ENCODE measurements at regions not wholly inside any gene's neighbourhood (a gene's known extent, or its start where the extent isn't known, plus 50 kb on each side); places are given as distances from the start of the nearest gene placed in this dataset.

- DNase-seq (no peak), ATAC-seq (no peak)
- Mint-ChIP-seq H3K9me3 (peaks cover 14% of the 10 kb centered on the region), H3K4me3 (no peak overlapping the region), H3K4me1 (ENCODE audit: low read depth) (no peaks in the 10 kb centered on the region), H3K27me3 (ENCODE audit: low read depth) (no peaks in the 10 kb centered on the region), H3K36me3 (ENCODE audit: insufficient read depth) (no peaks in the 10 kb centered on the region)
Observed at GRCh38 chr5:30100148-30100713, 1093.3 kb upstream of the CDH6 start.

- ATAC-seq, result no peak
- no peak for DNase-seq
- Mint-ChIP-seq H3K36me3 (ENCODE audit: insufficient read depth) (no peaks in the 10 kb centered on the region), H3K4me1 (ENCODE audit: low read depth) (no peaks in the 10 kb centered on the region), H3K9me3 (peaks cover 14% of the 10 kb centered on the region), H3K4me3 (no peak overlapping the region), H3K27me3 (ENCODE audit: low read depth) (no peaks in the 10 kb centered on the region)
Observed at GRCh38 chr5:30099634-30100033, 1093.9 kb upstream of the CDH6 start.

GRCh38 chr5:30098940-30099339, 1094.5 kb upstream of the CDH6 start:
- Mint-ChIP-seq H3K4me3 (no peak overlapping the region), H3K27me3 (ENCODE audit: low read depth) (no peaks in the 10 kb centered on the region), H3K4me1 (ENCODE audit: low read depth) (no peaks in the 10 kb centered on the region), H3K9me3 (peaks cover 18% of the 10 kb centered on the region), H3K36me3 (ENCODE audit: insufficient read depth) (no peaks in the 10 kb centered on the region)
- DNase-seq (no peak), ATAC-seq (no peak)

DNA sequence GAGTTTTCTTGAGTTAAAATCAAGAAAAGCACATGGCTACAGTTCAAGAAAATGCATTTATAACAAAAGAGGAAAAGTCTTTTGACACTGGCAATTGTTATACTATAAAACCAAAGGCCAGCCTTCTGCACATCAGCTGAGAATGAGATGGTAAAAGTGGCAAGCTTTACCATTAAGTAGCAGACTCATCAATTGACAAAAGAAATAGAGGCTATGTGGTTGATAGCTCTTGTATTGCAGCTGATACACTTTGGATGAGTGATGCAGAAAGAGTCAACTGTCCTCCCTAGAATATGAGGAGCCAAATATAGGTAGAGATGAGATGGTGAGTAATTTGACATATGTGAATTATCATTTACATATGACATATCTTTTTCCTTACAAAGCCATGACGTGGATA, 1100.9 kb upstream of the CDH6 start:
- no peaks in the 10 kb centered on the region for H3K4me1 Mint-ChIP-seq (ENCODE audit: low read depth)
- ATAC-seq, result no peak
- no peak overlapping the region for H3K4me3 Mint-ChIP-seq
- peaks cover 22% of the 10 kb centered on the region for H3K9me3 Mint-ChIP-seq
- no peaks in the 10 kb centered on the region for H3K27me3 Mint-ChIP-seq (ENCODE audit: low read depth)
- no peak for DNase-seq
- H3K36me3 Mint-ChIP-seq (ENCODE audit: insufficient read depth), result no peaks in the 10 kb centered on the region

GRCh38 chr5:30069441-30070263, 1123.8 kb upstream of the CDH6 start:
- no peak for ATAC-seq
- Mint-ChIP-seq H3K9me3 (peaks cover 25% of the 10 kb centered on the region), H3K27me3 (ENCODE audit: low read depth) (no peaks in the 10 kb centered on the region), H3K4me1 (ENCODE audit: low read depth) (no peaks in the 10 kb centered on the region), H3K36me3 (ENCODE audit: insufficient read depth) (no peaks in the 10 kb centered on the region), H3K4me3 (no peak overlapping the region)
- DNase-seq, result no peak

DNA sequence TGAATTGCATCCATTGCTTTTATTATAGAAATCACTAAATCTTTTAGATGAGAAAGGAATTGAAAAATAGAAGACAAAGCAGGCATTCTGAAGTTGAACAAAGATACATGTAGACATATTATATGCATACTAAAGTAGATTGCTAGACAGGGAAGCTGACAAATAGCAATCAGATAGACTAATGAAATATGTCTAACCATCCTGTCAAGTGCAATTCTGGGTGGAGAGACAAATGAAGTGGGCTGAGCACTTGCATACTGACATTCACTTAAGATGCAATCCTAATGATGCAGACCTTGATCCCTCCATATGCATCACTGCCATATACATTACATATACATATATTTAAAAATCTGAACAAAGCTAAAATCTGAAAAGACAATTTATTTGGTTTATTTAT, 1130.0 kb upstream of the CDH6 start:
- no peak for ATAC-seq
- Mint-ChIP-seq H3K4me3 (no peak overlapping the region), H3K9me3 (peaks cover 17% of the 10 kb centered on the region)

DNA sequence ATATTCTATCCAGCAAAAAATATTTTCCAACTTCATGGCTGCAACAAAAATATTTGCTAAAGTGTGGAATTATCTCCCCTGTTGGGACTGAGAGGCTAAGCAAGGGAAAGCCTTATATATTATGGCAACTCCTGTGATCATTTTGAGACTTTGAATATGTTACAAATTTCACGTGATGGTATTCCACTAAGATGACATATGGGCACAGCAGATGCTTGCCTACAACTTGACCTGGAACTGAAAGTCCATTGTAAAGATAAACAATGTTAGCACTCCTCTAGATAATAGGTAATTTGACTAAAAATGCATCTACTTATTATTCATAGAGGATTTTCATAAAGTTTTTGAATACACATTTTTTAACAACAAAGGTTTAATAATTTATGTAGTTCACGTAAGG, 1141.5 kb upstream of the CDH6 start:
- no peaks in the 10 kb centered on the region for H3K36me3 Mint-ChIP-seq (ENCODE audit: insufficient read depth)
- H3K27me3 Mint-ChIP-seq (ENCODE audit: low read depth), result no peaks in the 10 kb centered on the region
- no peak for ATAC-seq
- no peaks in the 10 kb centered on the region for H3K4me1 Mint-ChIP-seq (ENCODE audit: low read depth)
- H3K4me3 Mint-ChIP-seq, result no peak overlapping the region
- peaks cover 10% of the 10 kb centered on the region for H3K9me3 Mint-ChIP-seq
- DNase-seq, result no peak

More for the DNA sequence above, 1130.0 kb upstream of the CDH6 start:
- no peak for DNase-seq
- H3K27me3 Mint-ChIP-seq (ENCODE audit: low read depth), result no peaks in the 10 kb centered on the region
- H3K4me1 Mint-ChIP-seq (ENCODE audit: low read depth), result no peaks in the 10 kb centered on the region
- H3K36me3 Mint-ChIP-seq (ENCODE audit: insufficient read depth), result no peaks in the 10 kb centered on the region

DNA sequence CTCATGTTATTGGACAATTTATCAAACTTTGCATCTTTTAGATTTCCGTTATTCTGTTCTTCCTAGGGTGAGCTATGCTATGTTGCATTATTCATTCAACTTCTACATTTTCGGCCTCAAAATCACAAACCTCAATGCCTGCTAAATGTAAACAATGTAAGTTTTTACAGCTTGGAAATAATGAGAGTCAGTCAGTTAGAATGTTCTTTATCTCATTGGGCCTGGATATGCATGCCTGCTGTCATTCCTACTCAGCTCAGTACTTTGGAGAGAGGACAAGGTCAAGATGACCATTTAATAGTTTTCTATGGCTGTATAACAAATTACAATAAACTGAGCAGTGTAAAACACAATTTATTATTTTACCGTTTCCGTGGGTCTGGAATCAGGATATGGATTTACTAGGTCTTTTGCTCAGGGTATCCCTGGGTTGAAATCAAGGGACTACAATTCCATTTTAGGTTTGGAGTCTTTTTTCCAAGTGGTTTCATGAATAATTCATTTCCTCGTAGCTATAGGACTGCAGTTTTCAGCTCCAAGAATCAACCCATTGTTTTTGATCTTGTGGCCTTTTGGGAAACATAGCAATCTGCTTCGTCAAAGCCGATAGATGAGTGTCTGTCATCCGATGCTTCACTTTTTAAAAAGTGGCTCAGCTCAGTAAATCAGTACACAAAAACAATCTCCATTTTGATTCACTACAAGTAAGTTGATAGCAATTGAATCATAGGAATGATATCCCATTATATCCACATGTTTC, 1143.2 kb upstream of the CDH6 start:
- H3K9me3 Mint-ChIP-seq, result peaks cover 14% of the 10 kb centered on the region
- no peaks in the 10 kb centered on the region for H3K4me1 Mint-ChIP-seq (ENCODE audit: low read depth)
- H3K27me3 Mint-ChIP-seq (ENCODE audit: low read depth), result no peaks in the 10 kb centered on the region
- no peak overlapping the region for H3K4me3 Mint-ChIP-seq
- DNase-seq (no peak), ATAC-seq (no peak)
- no peaks in the 10 kb centered on the region for H3K36me3 Mint-ChIP-seq (ENCODE audit: insufficient read depth)

GRCh38 chr5:30042677-30043076, 1150.8 kb upstream of the CDH6 start:
- H3K4me3 Mint-ChIP-seq, result no peak overlapping the region
- peaks cover 14% of the 10 kb centered on the region for H3K9me3 Mint-ChIP-seq
- no peaks in the 10 kb centered on the region for H3K4me1 Mint-ChIP-seq (ENCODE audit: low read depth)
- no peaks in the 10 kb centered on the region for H3K36me3 Mint-ChIP-seq (ENCODE audit: insufficient read depth)
- ATAC-seq (no peak), DNase-seq (no peak)
- H3K27me3 Mint-ChIP-seq (ENCODE audit: low read depth), result no peaks in the 10 kb centered on the region

- Mint-ChIP-seq H3K9me3 (peaks cover 15% of the 10 kb centered on the region), H3K36me3 (ENCODE audit: insufficient read depth) (no peaks in the 10 kb centered on the region), H3K4me3 (no peak overlapping the region), H3K27me3 (ENCODE audit: low read depth) (no peaks in the 10 kb centered on the region), H3K4me1 (ENCODE audit: low read depth) (no peaks in the 10 kb centered on the region)
- ATAC-seq (no peak), DNase-seq (no peak)
Observed at GRCh38 chr5:30041831-30042385, 1151.6 kb upstream of the CDH6 start.

DNA sequence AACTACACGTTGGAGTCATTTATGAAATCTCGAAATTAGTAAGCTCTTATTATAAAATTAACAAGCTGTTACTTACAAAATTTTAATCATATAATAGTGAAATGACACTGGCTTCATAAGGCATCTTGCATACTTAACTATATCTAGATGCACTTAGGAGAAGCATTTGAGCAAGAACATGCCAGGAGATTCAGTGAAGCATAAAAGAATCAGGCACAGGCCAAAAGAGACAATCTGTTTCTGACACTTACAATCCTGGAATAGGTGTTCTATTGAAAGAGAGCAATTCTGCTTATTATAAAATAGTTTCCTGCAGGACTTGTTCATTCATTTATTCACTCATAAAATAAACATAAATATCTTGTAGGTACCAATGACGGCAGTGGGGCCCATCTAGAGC, 1152.2 kb upstream of the CDH6 start:
- ATAC-seq (no peak), DNase-seq (no peak)
- Mint-ChIP-seq H3K4me3 (no peak overlapping the region), H3K27me3 (ENCODE audit: low read depth) (no peaks in the 10 kb centered on the region), H3K4me1 (ENCODE audit: low read depth) (no peaks in the 10 kb centered on the region), H3K9me3 (peaks cover 16% of the 10 kb centered on the region), H3K36me3 (ENCODE audit: insufficient read depth) (no peaks in the 10 kb centered on the region)

- Mint-ChIP-seq H3K4me1 (ENCODE audit: low read depth) (no peaks in the 10 kb centered on the region), H3K4me3 (no peak overlapping the region), H3K27me3 (ENCODE audit: low read depth) (no peaks in the 10 kb centered on the region), H3K9me3 (peaks cover 17% of the 10 kb centered on the region), H3K36me3 (ENCODE audit: insufficient read depth) (no peaks in the 10 kb centered on the region)
- ATAC-seq (no peak), DNase-seq (no peak)
Observed at GRCh38 chr5:30040488-30041118, 1152.9 kb upstream of the CDH6 start.

GRCh38 chr5:30039379-30039778, 1154.1 kb upstream of the CDH6 start:
- Mint-ChIP-seq H3K4me3 (no peak overlapping the region), H3K27me3 (ENCODE audit: low read depth) (no peaks in the 10 kb centered on the region), H3K4me1 (ENCODE audit: low read depth) (no peaks in the 10 kb centered on the region), H3K36me3 (ENCODE audit: insufficient read depth) (no peaks in the 10 kb centered on the region), H3K9me3 (peaks cover 13% of the 10 kb centered on the region)
- ATAC-seq (no peak), DNase-seq (no peak)

DNA sequence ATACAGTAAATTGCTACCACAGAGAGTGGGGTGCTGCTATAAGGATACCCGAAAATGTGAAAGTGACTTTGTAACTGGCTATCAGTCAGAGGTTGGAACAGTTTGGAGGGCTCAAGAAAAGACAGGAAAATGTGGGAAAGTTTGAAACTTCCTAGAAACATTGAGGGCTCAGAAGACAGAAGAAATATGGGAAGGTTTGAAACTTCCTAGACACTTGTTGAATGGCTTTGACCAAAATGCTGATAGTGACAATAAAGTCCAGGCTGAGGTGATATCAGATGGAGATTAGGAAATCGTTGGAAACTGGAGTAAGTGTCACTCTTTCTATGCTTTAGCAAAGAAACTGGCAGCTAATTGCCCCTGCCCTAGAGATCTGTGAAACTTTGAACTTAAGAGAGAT, 1158.6 kb upstream of the CDH6 start:
- DNase-seq, result no peak
- ATAC-seq, result no peak
- Mint-ChIP-seq H3K36me3 (ENCODE audit: insufficient read depth) (no peaks in the 10 kb centered on the region), H3K4me1 (ENCODE audit: low read depth) (no peaks in the 10 kb centered on the region), H3K27me3 (ENCODE audit: low read depth) (no peaks in the 10 kb centered on the region), H3K9me3 (peaks cover 10% of the 10 kb centered on the region), H3K4me3 (no peak overlapping the region)

Measured in activated T-cell treated with anti-CD3 and anti-CD28 coated beads, Interleukin-2, amount 50 U/mL, for 4 hours (primary cell).